ENCODE measurements at regions not wholly inside any gene's neighbourhood (a gene's known extent, or its start where the extent isn't known, plus 50 kb on each side); places are given as distances from the start of the nearest gene placed in this dataset.
"Not testable (repeated sequence)": the region's sequence is repeated elsewhere in the genome, so short reads cannot be mapped to it uniquely, and the experiment has no call there.

- DNase-seq: peak; percentile 53
These were observed 743.4 kb upstream of the CNTN5 start for GRCh38 chr11:98277251-98277912.

GRCh38 chr11:98289617-98290263, 731.0 kb upstream of the CNTN5 start:
- DNase-seq: no peak

GRCh38 chr11:98296091-98296880, 724.5 kb upstream of the CNTN5 start:
- no peak for DNase-seq

- no peak for DNase-seq
These were observed 720.0 kb upstream of the CNTN5 start for GRCh38 chr11:98300719-98301118.

GRCh38 chr11:98307827-98308491, 712.8 kb upstream of the CNTN5 start:
- DNase-seq: peak; percentile 21

GRCh38 chr11:98330306-98330705, 690.4 kb upstream of the CNTN5 start:
- DNase-seq: not testable (repeated sequence)

GRCh38 chr11:98358551-98358950, 662.2 kb upstream of the CNTN5 start:
- no peak for DNase-seq

GRCh38 chr11:98365190-98365589, 655.6 kb upstream of the CNTN5 start:
- DNase-seq: no peak

GRCh38 chr11:98365941-98366340, 654.8 kb upstream of the CNTN5 start:
- no peak for DNase-seq

GRCh38 chr11:98390391-98390790, 630.4 kb upstream of the CNTN5 start:
- DNase-seq: no peak

GRCh38 chr11:98394500-98394899, 626.2 kb upstream of the CNTN5 start:
- DNase-seq: not testable (repeated sequence)

- DNase-seq: no peak
These were observed 622.2 kb upstream of the CNTN5 start for GRCh38 chr11:98398508-98398907.

GRCh38 chr11:98409069-98409468, 611.7 kb upstream of the CNTN5 start:
- DNase-seq: no peak

GRCh38 chr11:98411777-98412176, 609.0 kb upstream of the CNTN5 start:
- no peak for DNase-seq

GRCh38 chr11:98417256-98417755, 603.4 kb upstream of the CNTN5 start:
- DNase-seq: no peak

- no peak for DNase-seq
These were observed 596.8 kb upstream of the CNTN5 start for GRCh38 chr11:98423933-98424332.

- DNase-seq: not testable (repeated sequence)
These were observed 596.0 kb upstream of the CNTN5 start for GRCh38 chr11:98424773-98425172.

- DNase-seq: no peak
These were observed 589.0 kb upstream of the CNTN5 start for GRCh38 chr11:98431463-98432359.

GRCh38 chr11:98434296-98434695, 586.5 kb upstream of the CNTN5 start:
- DNase-seq: no peak

- DNase-seq: no peak
These were observed 567.4 kb upstream of the CNTN5 start for GRCh38 chr11:98453378-98453777.

GRCh38 chr11:98455500-98456307, 565.0 kb upstream of the CNTN5 start:
- no peak for DNase-seq
